ENCODE measurements at regions not wholly inside any gene's neighbourhood (a gene's known extent, or its start where the extent isn't known, plus 50 kb on each side); places are given as distances from the start of the nearest gene placed in this dataset.

- Histone ChIP-seq H3K27ac (no peak overlapping the region), H3K9me3 (peaks cover 0 to 38% (median 8%) of the 10 kb centered on the region in 11 donors), H3K4me1 (no peaks in the 10 kb centered on the region), H3K4me3 (no peak overlapping the region), H3K27me3 (peaks cover 0 to 36% (median 19%) of the 10 kb centered on the region in 7 donors), H3K36me3 (no peaks in the 10 kb centered on the region)
- TF ChIP-seq CTCF (IDR thresholded peaks at IDR 0.05), result no peak
- ATAC-seq (no peak), DNase-seq (no peak)
- intact Hi-C loops (cut with DNase I), result no loop called here
- WGBS, 2 donors, result 13 to 31% methylated on average over 1 of the region's 1 CpG
These were observed 186.5 kb upstream of the LHX5 start for GRCh38 chr12:113658006-113658655.

DNA sequence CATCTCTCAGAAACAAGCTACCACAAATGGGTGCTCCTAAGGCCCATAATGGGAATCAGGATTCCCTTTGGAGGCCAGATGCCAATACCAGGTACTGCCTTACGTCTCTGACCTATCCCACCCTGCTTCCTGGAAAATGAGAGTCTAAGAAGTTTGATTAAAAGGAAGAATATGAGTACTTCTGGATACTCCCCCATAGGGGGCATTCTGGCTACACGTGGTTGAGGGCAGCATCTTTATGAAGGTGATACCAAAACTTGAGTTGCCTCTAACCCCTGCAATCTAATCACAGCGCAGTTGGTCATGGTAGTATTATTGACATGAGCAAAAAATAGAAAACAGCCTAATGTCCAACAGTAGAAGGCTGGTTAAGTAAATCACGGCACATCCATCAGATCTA is 184.2 kb upstream of the LHX5 start:
- Histone ChIP-seq H3K27ac (no peak overlapping the region), H3K4me3 (no peak overlapping the region), H3K36me3 (no peaks in the 10 kb centered on the region), H3K4me1 (no peaks in the 10 kb centered on the region), H3K9me3 (peaks cover 0 to 38% (median 8%) of the 10 kb centered on the region in 11 donors), H3K27me3 (peaks cover 0 to 32% (median 24%) of the 10 kb centered on the region in 7 donors)
- 51 to 75% methylated on average over 4 of the region's 4 CpGs for WGBS, 2 donors
- ATAC-seq (no peak), DNase-seq (no peak)
- no peak for TF ChIP-seq CTCF (IDR thresholded peaks at IDR 0.05)
- intact Hi-C loops (cut with DNase I), result no loop called here

GRCh38 chr12:113655479-113655878 is 183.8 kb upstream of the LHX5 start:
- intact Hi-C loops (cut with DNase I), result no loop called here
- no peaks in the 10 kb centered on the region for H3K36me3 ChIP-seq
- TF ChIP-seq CTCF (IDR thresholded peaks at IDR 0.05), result no peak
- DNase-seq, result no peak
- WGBS, 2 donors, result 80 to 85% methylated on average over 3 of the region's 3 CpGs
- H3K27me3 ChIP-seq, result peaks cover 0 to 37% (median 25%) of the 10 kb centered on the region in 7 donors
- no peaks in the 10 kb centered on the region for H3K4me1 ChIP-seq
- no peak overlapping the region for H3K4me3 ChIP-seq
- no peak overlapping the region for H3K27ac ChIP-seq
- no peak for ATAC-seq
- peaks cover 0 to 38% (median 8%) of the 10 kb centered on the region in 11 donors for H3K9me3 ChIP-seq

GRCh38 chr12:113651662-113652061 is 180.0 kb upstream of the LHX5 start:
- DNase-seq, result no peak
- Histone ChIP-seq H3K4me1 (no peaks in the 10 kb centered on the region), H3K4me3 (no peak overlapping the region), H3K27ac (no peak overlapping the region), H3K36me3 (no peaks in the 10 kb centered on the region), H3K9me3 (peaks cover 0 to 27% (median 3%) of the 10 kb centered on the region in 11 donors), H3K27me3 (peaks cover 0 to 60% (median 47%) of the 10 kb centered on the region in 7 donors)
- ATAC-seq, result no peak
- TF ChIP-seq CTCF (IDR thresholded peaks at IDR 0.05), result no peak
- WGBS, 2 donors, result 75 to 80% methylated on average over 3 of the region's 3 CpGs
- intact Hi-C loops (cut with DNase I), result no loop called here
